BJ (cell line): ENCODE measurements at regions not wholly inside any gene's neighbourhood (a gene's known extent, or its start where the extent isn't known, plus 50 kb on each side); places are given as distances from the start of the nearest gene placed in this dataset.

ENCODE experiments used
- CTCF ChIA-PET: fragments of 350-600 bp; formaldehyde crosslinking; extraction: SDS; loops from one replicate; lab custom pipeline; 2021; ENCODE audit warnings: antibody characterized with exemption, inconsistent platforms; lab: Yijun Ruan, JAX
- POLR2A ChIA-PET: fragments of 300-600 bp; sonication (Branson Sonifier 250); formaldehyde crosslinking; extraction: SDS; loops from one replicate; lab custom pipeline; 2021; ENCODE audit warnings: antibody characterized with exemption; lab: Charles Lee
- DNase-seq: peaks from one replicate; pipeline ENCODE4 v3.0.0-alpha.2; 2011; ENCODE audit warnings: low read depth
- H3K27me3 ChIP-seq: 2 replicates; pipeline ENCODE4 v1.6.0; 2011; ENCODE audit warnings: low read length; ENCODE audit not compliant: control insufficient read depth, insufficient read depth
- H3K36me3 ChIP-seq: 2 replicates; pipeline ENCODE4 v1.5.1; 2011; ENCODE audit warnings: low read length; ENCODE audit not compliant: control insufficient read depth, insufficient read depth
- H3K4me3 ChIP-seq: 2 replicates; pipeline ENCODE4 v1.5.1; 2011; ENCODE audit warnings: low read depth, mild to moderate bottlenecking, control low read depth, low read length
- TF ChIP-seq, protein P1 (sequence below): IDR thresholded peaks from 2 replicates; pipeline ENCODE4 v1.5.1; 2011; ENCODE audit warnings: low read depth, mild to moderate bottlenecking, control low read depth, inconsistent platforms, low read length, moderate library complexity; ENCODE audit not compliant: insufficient read depth

GRCh38 chr11:10638316-10638925, 55.1 kb downstream of the IRAG1 start:
- TF ChIP-seq, protein P1, sequence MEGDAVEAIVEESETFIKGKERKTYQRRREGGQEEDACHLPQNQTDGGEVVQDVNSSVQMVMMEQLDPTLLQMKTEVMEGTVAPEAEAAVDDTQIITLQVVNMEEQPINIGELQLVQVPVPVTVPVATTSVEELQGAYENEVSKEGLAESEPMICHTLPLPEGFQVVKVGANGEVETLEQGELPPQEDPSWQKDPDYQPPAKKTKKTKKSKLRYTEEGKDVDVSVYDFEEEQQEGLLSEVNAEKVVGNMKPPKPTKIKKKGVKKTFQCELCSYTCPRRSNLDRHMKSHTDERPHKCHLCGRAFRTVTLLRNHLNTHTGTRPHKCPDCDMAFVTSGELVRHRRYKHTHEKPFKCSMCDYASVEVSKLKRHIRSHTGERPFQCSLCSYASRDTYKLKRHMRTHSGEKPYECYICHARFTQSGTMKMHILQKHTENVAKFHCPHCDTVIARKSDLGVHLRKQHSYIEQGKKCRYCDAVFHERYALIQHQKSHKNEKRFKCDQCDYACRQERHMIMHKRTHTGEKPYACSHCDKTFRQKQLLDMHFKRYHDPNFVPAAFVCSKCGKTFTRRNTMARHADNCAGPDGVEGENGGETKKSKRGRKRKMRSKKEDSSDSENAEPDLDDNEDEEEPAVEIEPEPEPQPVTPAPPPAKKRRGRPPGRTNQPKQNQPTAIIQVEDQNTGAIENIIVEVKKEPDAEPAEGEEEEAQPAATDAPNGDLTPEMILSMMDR: no peak
- H3K27me3 ChIP-seq: no peaks in the 10 kb centered on the region
- H3K4me3 ChIP-seq: no peak overlapping the region
- DNase-seq: no peak
- POLR2A ChIA-PET: no interaction called here
- CTCF ChIA-PET: interaction anchor here (1.3 to 3.0 kb wide), 3 partner anchors 13 to 20 kb away, joined by 5 to 8 read pairs (median 5); no protein-coding TSS in a partner anchor
- peaks cover 13% of the 10 kb centered on the region for H3K36me3 ChIP-seq

- Histone ChIP-seq H3K36me3 (peaks cover 15% of the 10 kb centered on the region), H3K27me3 (no peaks in the 10 kb centered on the region), H3K4me3 (no peak overlapping the region)
- no peak for DNase-seq
- TF ChIP-seq, protein P1: no peak
- ChIA-PET CTCF (interaction anchor here (1.3 to 3.0 kb wide), 4 partner anchors 11 to 19 kb away, joined by 3 to 8 read pairs (median 5); no protein-coding TSS in a partner anchor), POLR2A (no interaction called here)
Observed at GRCh38 chr11:10637731-10638151, 55.8 kb downstream of the IRAG1 start.

DNA sequence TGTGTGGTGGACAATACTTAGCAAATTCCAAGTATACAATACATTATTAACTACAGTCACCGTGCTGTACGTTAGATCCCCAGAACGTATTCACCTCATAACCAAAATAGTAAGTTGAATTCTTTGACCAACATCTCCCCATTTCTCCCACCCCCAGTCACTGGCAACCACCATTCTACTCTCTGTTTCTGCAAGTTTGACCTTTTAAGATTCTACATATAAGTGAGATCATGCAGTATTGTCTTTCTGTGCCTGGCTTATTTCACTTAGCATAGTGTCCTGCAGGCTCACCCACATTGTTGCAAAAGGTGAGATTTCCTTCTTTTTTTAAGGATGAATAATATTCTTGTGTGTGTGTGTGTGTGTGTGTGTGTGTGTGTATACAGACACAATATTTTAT, 59.1 kb downstream of the IRAG1 start:
- H3K36me3 ChIP-seq: peaks cover 29% of the 10 kb centered on the region
- POLR2A ChIA-PET: no interaction called here
- no peak overlapping the region for H3K4me3 ChIP-seq
- H3K27me3 ChIP-seq: no peaks in the 10 kb centered on the region
- TF ChIP-seq, protein P1: no peak
- DNase-seq: no peak
- CTCF ChIA-PET: interaction anchor here (1.8 kb wide), 1 partner anchor 9 kb away, joined by 5 read pairs; no protein-coding TSS in a partner anchor

DNA sequence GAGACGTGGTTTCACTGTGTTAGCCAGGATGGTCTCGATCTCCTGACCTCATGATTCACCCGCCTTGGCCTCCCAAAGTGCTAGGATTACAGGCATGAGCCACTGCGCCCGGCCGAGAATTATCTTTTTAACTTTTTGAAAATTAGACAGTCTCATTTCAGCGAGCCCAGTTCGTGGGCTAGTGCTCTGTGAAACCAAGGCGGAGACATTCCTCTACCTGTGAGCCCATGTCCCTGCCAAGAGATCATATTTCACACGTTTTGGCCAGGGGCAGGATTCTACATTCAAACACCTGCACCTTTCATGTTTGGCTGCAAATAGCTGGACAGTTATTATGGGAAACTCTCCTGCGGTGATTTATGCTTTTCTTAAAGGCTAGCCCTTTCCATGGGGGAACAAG, 60.3 kb downstream of the IRAG1 start:
- POLR2A ChIA-PET: no interaction called here
- no peaks in the 10 kb centered on the region for H3K27me3 ChIP-seq
- no peak overlapping the region for H3K4me3 ChIP-seq
- DNase-seq: no peak
- TF ChIP-seq, protein P1: no peak
- CTCF ChIA-PET: no interaction called here
- peaks cover 34% of the 10 kb centered on the region for H3K36me3 ChIP-seq

DNA sequence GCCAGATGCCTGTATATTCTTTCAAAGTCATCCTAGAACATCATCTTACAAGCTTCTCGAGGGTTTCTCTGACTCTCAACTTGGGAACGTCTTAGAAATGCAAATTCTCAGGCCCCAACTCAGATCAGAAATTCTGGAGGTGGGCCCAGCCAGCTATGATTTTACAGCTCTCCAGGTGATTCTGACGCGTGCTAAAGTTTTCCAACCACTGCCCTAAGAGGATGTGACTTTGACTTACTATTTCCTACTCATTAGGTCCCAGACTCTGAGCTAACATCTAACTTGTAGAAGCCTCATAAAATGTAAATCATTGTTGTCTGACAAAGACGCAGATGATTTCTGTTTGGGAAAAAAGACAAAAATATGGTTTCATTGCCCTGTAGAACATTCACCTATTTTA, 61.1 kb downstream of the IRAG1 start:
- DNase-seq: no peak
- TF ChIP-seq, protein P1: no peak
- Histone ChIP-seq H3K36me3 (peaks cover 41% of the 10 kb centered on the region), H3K27me3 (no peaks in the 10 kb centered on the region), H3K4me3 (no peak overlapping the region)
- ChIA-PET POLR2A (no interaction called here), CTCF (no interaction called here)
